H1 (cell line): ENCODE measurements at regions not wholly inside any gene's neighbourhood (a gene's known extent, or its start where the extent isn't known, plus 50 kb on each side); places are given as distances from the start of the nearest gene placed in this dataset.

Experiments used
- JUN ChIP-seq: IDR thresholded peaks from 2 replicates; pipeline ENCODE4 v1.6.1; 2011; ENCODE audit warnings: low read depth, mild to moderate bottlenecking, improper control_type of control experiment, low read length
- KDM5A ChIP-seq: fragments of 200-600 bp; IDR thresholded peaks from 2 replicates; pipeline ENCODE4 v1.7.1; 2012; ENCODE audit warnings: mild to moderate bottlenecking, low read length, inconsistent platforms, mixed read lengths
- NANOG ChIP-seq: IDR thresholded peaks from 2 replicates; pipeline ENCODE4 v1.6.1; 2011; ENCODE audit warnings: low read length, low read depth, mild to moderate bottlenecking, inconsistent platforms; ENCODE audit not compliant: insufficient read depth, poor library complexity, severe bottlenecking

DNA sequence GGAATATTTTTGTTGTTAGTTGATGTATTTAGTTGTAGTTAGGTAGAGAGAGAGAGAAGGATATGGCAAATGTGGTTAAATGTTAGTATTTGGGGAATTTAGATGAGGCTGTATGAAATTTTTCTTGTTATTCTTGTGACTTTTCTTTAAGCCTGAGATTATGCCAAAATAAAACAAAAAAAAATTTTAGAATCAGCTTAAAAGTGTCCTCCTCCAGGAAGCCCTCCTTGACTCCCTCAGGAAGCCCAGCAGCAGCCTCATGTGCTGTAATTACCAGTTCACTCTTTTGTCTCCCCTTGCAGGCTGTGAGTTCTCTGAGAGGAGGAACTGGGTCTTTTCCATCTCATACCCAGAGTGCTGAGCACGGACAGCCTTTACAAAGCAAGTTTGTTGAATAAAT lies 243.5 kb downstream of the TFCP2L1 start (continued):
- TF ChIP-seq NANOG: no peak
- TF ChIP-seq JUN: no peak
- no peak for TF ChIP-seq KDM5A
